Immature natural killer cell (primary cell): ENCODE measurements at regions not wholly inside any gene's neighbourhood (a gene's known extent, or its start where the extent isn't known, plus 50 kb on each side); places are given as distances from the start of the nearest gene placed in this dataset.
A peak's percentile ranks its signal among the peaks of the same experiment; 100 is the strongest.
"Not testable (repeated sequence)": the region's sequence is repeated elsewhere in the genome, so short reads cannot be mapped to it uniquely, and the experiment has no call there.

Experiments
- DNase-seq, 3 donors: peaks; one replicate each; pipeline ENCODE4 v3.0.0; 2022; ENCODE audit warnings: mixed read lengths in 1 of 3
- H3K27ac Mint-ChIP-seq, 6 donors: one replicate each; pipeline ENCODE4 v1.8.0; 2020; ENCODE audit warnings: mixed read lengths in 6 of 6, mild to moderate bottlenecking in 5 of 6, inconsistent platforms in 4 of 6, moderate library complexity in 3 of 6
- H3K27me3 Mint-ChIP-seq, 3 donors: one replicate each; pipeline ENCODE4 v1.8.0; 2020 to 2021; ENCODE audit warnings: low read depth in 3 of 3, mild to moderate bottlenecking in 3 of 3, mixed read lengths in 3 of 3, moderate library complexity in 3 of 3, inconsistent platforms in 1 of 3
- H3K36me3 Mint-ChIP-seq, 3 donors: one replicate each; pipeline ENCODE4 v1.8.0; 2020; ENCODE audit warnings: mixed read lengths in 3 of 3, inconsistent platforms in 2 of 3, mild to moderate bottlenecking in 2 of 3
- H3K4me1 Mint-ChIP-seq, 2 donors: one replicate each; pipeline ENCODE4 v1.8.0; 2020; ENCODE audit warnings: inconsistent platforms in 2 of 2, mild to moderate bottlenecking in 2 of 2, mixed read lengths in 2 of 2, moderate library complexity in 1 of 2
- H3K4me3 Mint-ChIP-seq, 5 donors: one replicate each; pipeline ENCODE4 v1.8.0; 2020; ENCODE audit warnings: mild to moderate bottlenecking in 5 of 5, mixed read lengths in 5 of 5, inconsistent platforms in 3 of 5, moderate library complexity in 3 of 5
- H3K9me3 Mint-ChIP-seq, 6 donors: one replicate each; pipeline ENCODE4 v1.8.0; 2020; ENCODE audit warnings: mild to moderate bottlenecking in 6 of 6, mixed read lengths in 6 of 6, inconsistent platforms in 4 of 6, moderate library complexity in 3 of 6

- Mint-ChIP-seq H3K27ac (peak overlapping the region in 3 of 6 donors; percentile 9 to 52 (median 13)), H3K4me1 (peaks cover 17 to 22% of the 10 kb centered on the region in 2 donors), H3K4me3 (peak overlapping the region in 2 of 5 donors; percentile 38 to 64)
- not testable (repeated sequence) for H3K9me3 Mint-ChIP-seq, H3K27me3 Mint-ChIP-seq, H3K36me3 Mint-ChIP-seq, DNase-seq
Observed at GRCh38 chr17:14560325-14560724, 259.4 kb downstream of the HS3ST3B1 start.

- H3K36me3 Mint-ChIP-seq = peaks cover 0 to 3% (median 0%) of the 10 kb centered on the region in 3 donors
- peak; percentile 23 to 43 (median 37) for DNase-seq
Observed at GRCh38 chr17:14559264-14560119, 258.6 kb downstream of the HS3ST3B1 start.

GRCh38 chr17:14557480-14557879, 256.6 kb downstream of the HS3ST3B1 start:
- H3K27me3 Mint-ChIP-seq = peaks cover 2 to 8% (median 6%) of the 10 kb centered on the region in 3 donors
- H3K4me3 Mint-ChIP-seq = no peak overlapping the region
- DNase-seq = no peak
- H3K27ac Mint-ChIP-seq = peak overlapping the region in 1 of 6 donors; percentile 38
- peaks cover 20 to 30% of the 10 kb centered on the region in 2 donors for H3K4me1 Mint-ChIP-seq
- H3K9me3 Mint-ChIP-seq = peaks cover 0 to 2% (median 0%) of the 10 kb centered on the region in 6 donors
- peaks cover 0 to 3% (median 0%) of the 10 kb centered on the region in 3 donors for H3K36me3 Mint-ChIP-seq

More at GRCh38 chr17:14559264-14560119, 258.6 kb downstream of the HS3ST3B1 start:
- Mint-ChIP-seq H3K4me1 (peaks cover 17 to 22% of the 10 kb centered on the region in 2 donors), H3K4me3 (peak overlapping the region in 3 of 5 donors; percentile 12 to 64 (median 38)), H3K27me3 (peaks cover 2 to 8% (median 5%) of the 10 kb centered on the region in 3 donors), H3K9me3 (peaks cover 0 to 2% (median 0%) of the 10 kb centered on the region in 6 donors), H3K27ac (peak overlapping the region in 4 of 6 donors; percentile 9 to 52 (median 16))

GRCh38 chr17:14553847-14554246, 253.0 kb downstream of the HS3ST3B1 start:
- H3K4me3 Mint-ChIP-seq = no peak overlapping the region
- DNase-seq = peak in 1 of 3 donors; percentile 4
- H3K27ac Mint-ChIP-seq = peak overlapping the region in 2 of 6 donors; percentile 42 to 46
- peaks cover 3 to 8% of the 10 kb centered on the region in 2 donors for H3K4me1 Mint-ChIP-seq
- H3K36me3 Mint-ChIP-seq = no peaks in the 10 kb centered on the region
- peaks cover 0 to 8% (median 3%) of the 10 kb centered on the region in 3 donors for H3K27me3 Mint-ChIP-seq
- no peaks in the 10 kb centered on the region for H3K9me3 Mint-ChIP-seq

- Mint-ChIP-seq H3K27ac (no peak overlapping the region), H3K27me3 (peaks cover 0 to 7% (median under 1%) of the 10 kb centered on the region in 3 donors), H3K4me3 (no peak overlapping the region), H3K4me1 (peaks cover 3 to 8% of the 10 kb centered on the region in 2 donors), H3K9me3 (no peaks in the 10 kb centered on the region), H3K36me3 (no peaks in the 10 kb centered on the region)
- DNase-seq = no peak
Observed at GRCh38 chr17:14552306-14552705, 251.4 kb downstream of the HS3ST3B1 start.

- Mint-ChIP-seq H3K4me3 (no peak overlapping the region), H3K27me3 (peaks cover 0 to 10% (median 1%) of the 10 kb centered on the region in 3 donors), H3K9me3 (peaks cover 0 to 4% (median 0%) of the 10 kb centered on the region in 6 donors), H3K36me3 (peaks cover 0 to 5% (median 0%) of the 10 kb centered on the region in 3 donors), H3K4me1 (peaks cover 8 to 16% of the 10 kb centered on the region in 2 donors), H3K27ac (no peak overlapping the region)
- no peak for DNase-seq
Observed at GRCh38 chr17:14547556-14547955, 246.7 kb downstream of the HS3ST3B1 start.

- Mint-ChIP-seq H3K4me1 (peaks cover 8 to 16% of the 10 kb centered on the region in 2 donors), H3K27me3 (peaks cover 0 to 10% (median 1%) of the 10 kb centered on the region in 3 donors), H3K27ac (no peak overlapping the region), H3K4me3 (no peak overlapping the region), H3K9me3 (peaks cover 0 to 4% (median 0%) of the 10 kb centered on the region in 6 donors), H3K36me3 (peaks cover 0 to 5% (median 0%) of the 10 kb centered on the region in 3 donors)
- DNase-seq = no peak
Observed at GRCh38 chr17:14547016-14547415, 246.1 kb downstream of the HS3ST3B1 start.

- peak; percentile 5 to 18 (median 13) for DNase-seq
- peaks cover 0 to 5% (median 0%) of the 10 kb centered on the region in 3 donors for H3K36me3 Mint-ChIP-seq
- H3K4me1 Mint-ChIP-seq = peaks cover 8 to 16% of the 10 kb centered on the region in 2 donors
- peak overlapping the region in 2 of 5 donors; percentile 26 to 42 for H3K4me3 Mint-ChIP-seq
- H3K27ac Mint-ChIP-seq = no peak overlapping the region
- H3K27me3 Mint-ChIP-seq = peaks cover 0 to 10% (median 1%) of the 10 kb centered on the region in 3 donors
- H3K9me3 Mint-ChIP-seq = peaks cover 0 to 4% (median 0%) of the 10 kb centered on the region in 6 donors
Observed at GRCh38 chr17:14545156-14545906, 244.4 kb downstream of the HS3ST3B1 start.

- Mint-ChIP-seq H3K9me3 (peaks cover 0 to 4% (median 1%) of the 10 kb centered on the region in 6 donors), H3K27ac (no peak overlapping the region), H3K36me3 (peaks cover 5 to 13% (median 5%) of the 10 kb centered on the region in 3 donors), H3K27me3 (peaks cover 0 to 7% (median 3%) of the 10 kb centered on the region in 3 donors), H3K4me3 (no peak overlapping the region), H3K4me1 (peaks cover 8 to 16% of the 10 kb centered on the region in 2 donors)
- DNase-seq = no peak
Observed at GRCh38 chr17:14541714-14542113, 240.8 kb downstream of the HS3ST3B1 start.

GRCh38 chr17:14539801-14540200, 238.9 kb downstream of the HS3ST3B1 start:
- H3K27ac Mint-ChIP-seq = no peak overlapping the region
- H3K4me3 Mint-ChIP-seq = no peak overlapping the region
- H3K4me1 Mint-ChIP-seq = peaks cover 0 to 6% of the 10 kb centered on the region in 2 donors
- no peak for DNase-seq
- H3K9me3 Mint-ChIP-seq = peaks cover 0 to 4% (median 2%) of the 10 kb centered on the region in 6 donors
- peaks cover 0 to 6% (median 3%) of the 10 kb centered on the region in 3 donors for H3K27me3 Mint-ChIP-seq
- peaks cover 5 to 15% (median 5%) of the 10 kb centered on the region in 3 donors for H3K36me3 Mint-ChIP-seq

GRCh38 chr17:14532242-14532641, 231.4 kb downstream of the HS3ST3B1 start:
- DNase-seq, H3K27me3 Mint-ChIP-seq, H3K4me1 Mint-ChIP-seq, H3K4me3 Mint-ChIP-seq, H3K27ac Mint-ChIP-seq: not testable (repeated sequence)
- peaks cover 22 to 36% (median 27%) of the 10 kb centered on the region in 6 donors for H3K9me3 Mint-ChIP-seq
- H3K36me3 Mint-ChIP-seq = peaks cover 22 to 30% (median 25%) of the 10 kb centered on the region in 3 donors

GRCh38 chr17:14525551-14526455, 224.9 kb downstream of the HS3ST3B1 start:
- peaks cover 0 to 3% (median under 1%) of the 10 kb centered on the region in 6 donors for H3K9me3 Mint-ChIP-seq

More at GRCh38 chr17:14525551-14526455, 224.9 kb downstream of the HS3ST3B1 start:
- peaks cover 0 to 2% (median 0%) of the 10 kb centered on the region in 3 donors for H3K27me3 Mint-ChIP-seq
- peaks cover 0 to under 1% (median 0%) of the 10 kb centered on the region in 3 donors for H3K36me3 Mint-ChIP-seq
- H3K4me3 Mint-ChIP-seq = no peak overlapping the region
- H3K27ac Mint-ChIP-seq = no peak overlapping the region
- H3K4me1 Mint-ChIP-seq = peaks cover 13 to 15% of the 10 kb centered on the region in 2 donors
- no peak for DNase-seq
